CD4-positive, alpha-beta T cell (primary cell): ENCODE measurements at regions not wholly inside any gene's neighbourhood (a gene's known extent, or its start where the extent isn't known, plus 50 kb on each side); places are given as distances from the start of the nearest gene placed in this dataset.

Experiments
- ATAC-seq: fragments of 200-7000 bp; cut with Tn5 transposase; one replicate; pipeline ENCODE4 v1.10.0; 2022; ENCODE audit warnings: mild to moderate bottlenecking; ENCODE audit not compliant: poor library complexity
- CTCF ChIA-PET: fragments of 350-600 bp; sonication (Branson Sonifier 250); formaldehyde crosslinking; loops from one replicate; lab custom pipeline; 2021; ENCODE audit warnings: antibody characterized with exemption, inconsistent platforms; lab: Charles Lee
- POLR2A ChIA-PET: fragments of 350-600 bp; sonication (Branson Sonifier 250); formaldehyde crosslinking; loops from one replicate; lab custom pipeline; 2021; ENCODE audit warnings: antibody characterized with exemption, inconsistent platforms; lab: Charles Lee
- DNase-seq, 14 experiments: peaks; one replicate each; pipeline ENCODE4 v3.0.0-alpha.2; 2013 to 2020; ENCODE audit warnings: mixed read lengths in 2 of 14
- H3K27ac ChIP-seq, 2 donors: one replicate each; pipeline versions ENCODE4 v1.5.1 to v1.7.0; 2013; ENCODE audit warnings: low read length in 2 of 2, low read depth in 1 of 2, mild to moderate bottlenecking in 1 of 2
- H3K27me3 ChIP-seq, 2 experiments: 1 replicate in 1 of 2; 2 replicates in 1 of 2; pipeline versions ENCODE4 v1.6.1 to v1.7.0; 2013; ENCODE audit warnings: low read length in 2 of 2, control low read depth in 1 of 2, mild to moderate bottlenecking in 1 of 2, moderate library complexity in 1 of 2; ENCODE audit not compliant: insufficient read depth in 2 of 2, control insufficient read depth in 1 of 2
- H3K36me3 ChIP-seq: one replicate; pipeline ENCODE4 v1.6.1; 2013; ENCODE audit warnings: low read length, control low read depth; ENCODE audit not compliant: insufficient read depth
- H3K4me1 ChIP-seq: one replicate; pipeline ENCODE4 v1.6.1; 2013; ENCODE audit warnings: low read length, control low read depth; ENCODE audit not compliant: insufficient read depth
- H3K4me3 ChIP-seq: one replicate; pipeline ENCODE4 v1.5.1; 2013; ENCODE audit warnings: mild to moderate bottlenecking, low read length, moderate library complexity
- H3K9me3 ChIP-seq, 2 experiments: 1 replicate in 1 of 2; 2 replicates in 1 of 2; pipeline versions ENCODE4 v1.6.1 to v1.7.0; 2013; ENCODE audit warnings: low read length in 2 of 2, mild to moderate bottlenecking in 2 of 2, control low read depth in 1 of 2, moderate library complexity in 1 of 2; ENCODE audit not compliant: control insufficient read depth in 1 of 2, insufficient read depth in 1 of 2
- H3K27ac Mint-ChIP-seq: one replicate; pipeline ENCODE4 v1.8.0; 2020; ENCODE audit warnings: mixed read lengths
- H3K27me3 Mint-ChIP-seq: one replicate; pipeline ENCODE4 v1.8.0; 2021; ENCODE audit warnings: mixed read lengths
- H3K36me3 Mint-ChIP-seq: one replicate; pipeline ENCODE4 v1.8.0; 2021; ENCODE audit warnings: low read depth, mixed read lengths
- H3K4me1 Mint-ChIP-seq: one replicate; pipeline ENCODE4 v1.8.0; 2021; ENCODE audit warnings: low read depth, mixed read lengths
- H3K4me3 Mint-ChIP-seq: one replicate; pipeline ENCODE4 v1.8.0; 2020; ENCODE audit warnings: mild to moderate bottlenecking, mixed read lengths
- H3K9me3 Mint-ChIP-seq: one replicate; pipeline ENCODE4 v1.8.0; 2020; ENCODE audit warnings: mixed read lengths
- intact Hi-C, 2 experiments: fragments of 100-400 bp; cut with DNase I in 1 of 2; cut with micrococcal nuclease in 1 of 2; formaldehyde crosslinking; loops; one replicate each; pipeline versions ENCODE4 v1.15.1 to v1.9.0; 2023 to 2025; cut with DNase I, micrococcal nuclease
- TF ChIP-seq, protein P1 (sequence below): fragments of 200-600 bp; IDR thresholded peaks from one replicate; pipeline ENCODE4 v1.8.0; 2022; ENCODE audit warnings: antibody characterized with exemption, mild to moderate bottlenecking

DNA sequence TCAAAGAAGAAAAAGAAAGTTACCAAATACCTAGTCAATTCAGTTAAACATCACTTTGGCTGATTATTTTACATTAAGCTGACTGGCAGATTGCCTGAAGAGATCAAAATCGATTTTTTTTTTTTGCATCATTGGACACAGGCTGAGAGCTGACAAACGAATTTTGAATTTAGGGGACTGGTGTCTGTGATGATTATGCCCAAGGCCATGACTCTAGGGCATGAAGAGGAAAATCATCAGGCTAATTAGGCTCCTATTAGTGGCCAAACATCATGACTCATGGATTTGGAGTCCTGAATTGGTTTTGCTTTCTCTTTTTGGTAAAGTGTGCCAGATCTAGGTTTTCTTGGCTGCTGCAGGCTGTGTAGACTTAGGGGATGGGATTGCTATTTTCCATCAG lies 829.3 kb upstream of the LCORL start:
- intact Hi-C loops = no loop called here
- Histone ChIP-seq H3K4me3 (no peak overlapping the region), H3K27ac (no peak overlapping the region), H3K36me3 (no peaks in the 10 kb centered on the region), H3K9me3 (peaks cover 0 to 4% of the 10 kb centered on the region in 2 experiments), H3K4me1 (no peaks in the 10 kb centered on the region), H3K27me3 (no peaks in the 10 kb centered on the region)
- TF ChIP-seq, protein P1, sequence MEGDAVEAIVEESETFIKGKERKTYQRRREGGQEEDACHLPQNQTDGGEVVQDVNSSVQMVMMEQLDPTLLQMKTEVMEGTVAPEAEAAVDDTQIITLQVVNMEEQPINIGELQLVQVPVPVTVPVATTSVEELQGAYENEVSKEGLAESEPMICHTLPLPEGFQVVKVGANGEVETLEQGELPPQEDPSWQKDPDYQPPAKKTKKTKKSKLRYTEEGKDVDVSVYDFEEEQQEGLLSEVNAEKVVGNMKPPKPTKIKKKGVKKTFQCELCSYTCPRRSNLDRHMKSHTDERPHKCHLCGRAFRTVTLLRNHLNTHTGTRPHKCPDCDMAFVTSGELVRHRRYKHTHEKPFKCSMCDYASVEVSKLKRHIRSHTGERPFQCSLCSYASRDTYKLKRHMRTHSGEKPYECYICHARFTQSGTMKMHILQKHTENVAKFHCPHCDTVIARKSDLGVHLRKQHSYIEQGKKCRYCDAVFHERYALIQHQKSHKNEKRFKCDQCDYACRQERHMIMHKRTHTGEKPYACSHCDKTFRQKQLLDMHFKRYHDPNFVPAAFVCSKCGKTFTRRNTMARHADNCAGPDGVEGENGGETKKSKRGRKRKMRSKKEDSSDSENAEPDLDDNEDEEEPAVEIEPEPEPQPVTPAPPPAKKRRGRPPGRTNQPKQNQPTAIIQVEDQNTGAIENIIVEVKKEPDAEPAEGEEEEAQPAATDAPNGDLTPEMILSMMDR = no peak
- ATAC-seq = no peak
- Mint-ChIP-seq H3K36me3 (no peaks in the 10 kb centered on the region), H3K4me1 (no peaks in the 10 kb centered on the region), H3K9me3 (peaks cover 11% of the 10 kb centered on the region), H3K27me3 (no peaks in the 10 kb centered on the region), H3K4me3 (no peak overlapping the region), H3K27ac (no peak overlapping the region)
- ChIA-PET CTCF (no interaction called here), POLR2A (no interaction called here)
- no peak for DNase-seq

DNA sequence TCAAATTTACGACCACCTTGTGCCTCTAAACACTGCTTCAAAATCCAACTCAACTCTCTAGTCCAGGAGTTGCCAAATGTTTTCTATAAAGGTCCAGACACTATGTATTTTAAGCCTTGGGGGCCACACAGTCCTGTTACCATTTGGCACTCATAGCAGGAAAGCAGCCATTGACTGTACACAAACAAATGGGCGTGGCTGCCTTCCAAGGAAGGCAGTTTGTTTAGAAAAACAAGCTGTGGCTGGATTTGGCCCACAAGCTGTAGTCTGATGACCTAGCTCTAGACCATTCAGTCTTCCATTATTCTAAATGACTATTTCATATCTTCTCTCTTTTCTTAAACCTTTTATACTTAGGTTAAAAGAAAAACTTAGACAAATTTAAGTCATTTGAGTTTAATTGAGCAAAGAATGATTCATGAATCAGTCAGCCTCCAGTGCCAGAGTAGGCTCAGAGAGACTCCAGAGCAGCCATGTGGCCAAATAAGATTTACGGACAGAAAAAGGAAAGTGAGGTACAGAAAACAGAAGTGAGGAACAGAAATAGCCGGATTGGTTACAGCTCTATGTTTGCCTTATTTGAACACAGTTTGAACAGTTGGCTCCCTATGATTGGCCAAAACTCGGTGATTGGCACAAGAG lies 825.8 kb upstream of the LCORL start:
- H3K9me3 ChIP-seq = peaks cover 0 to 10% of the 10 kb centered on the region in 2 experiments
- ATAC-seq = no peak
- no peaks in the 10 kb centered on the region for H3K27me3 ChIP-seq
- TF ChIP-seq, protein P1 = no peak
- POLR2A ChIA-PET = no interaction called here
- no peak overlapping the region for H3K27ac ChIP-seq
- no peak overlapping the region for H3K4me3 ChIP-seq
- no peaks in the 10 kb centered on the region for H3K4me1 Mint-ChIP-seq
- DNase-seq = no peak
- H3K36me3 ChIP-seq = no peaks in the 10 kb centered on the region
- CTCF ChIA-PET = no interaction called here
- H3K4me1 ChIP-seq = no peaks in the 10 kb centered on the region
- intact Hi-C loops = no loop called here
- peaks cover 13% of the 10 kb centered on the region for H3K9me3 Mint-ChIP-seq
- no peak overlapping the region for H3K27ac Mint-ChIP-seq
- no peak overlapping the region for H3K4me3 Mint-ChIP-seq
- no peaks in the 10 kb centered on the region for H3K27me3 Mint-ChIP-seq
- no peaks in the 10 kb centered on the region for H3K36me3 Mint-ChIP-seq

DNA sequence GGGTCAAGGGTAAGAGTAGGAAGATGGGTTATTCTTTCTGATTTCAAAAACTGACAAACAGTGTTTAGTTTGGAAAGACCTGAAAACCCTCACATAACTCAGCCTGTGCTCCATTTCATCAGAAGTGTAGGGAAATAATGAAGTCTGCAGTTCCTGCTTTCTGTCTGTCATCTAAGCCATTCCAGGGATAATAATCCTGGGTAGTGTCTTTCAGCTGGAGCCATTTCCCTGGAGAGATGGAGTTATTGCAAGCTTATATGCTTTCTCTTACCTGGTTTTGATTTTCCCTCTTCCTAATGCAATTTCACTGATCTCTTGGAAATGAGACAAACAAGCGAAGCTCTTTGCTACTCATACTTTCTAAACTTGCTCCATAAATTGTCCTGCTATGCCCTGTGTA lies 824.8 kb upstream of the LCORL start:
- no peaks in the 10 kb centered on the region for H3K4me1 Mint-ChIP-seq
- H3K36me3 Mint-ChIP-seq = no peaks in the 10 kb centered on the region
- no peak overlapping the region for H3K4me3 Mint-ChIP-seq
- H3K36me3 ChIP-seq = no peaks in the 10 kb centered on the region
- POLR2A ChIA-PET = interaction anchor here (0.6 kb wide), 1 partner anchor 72 kb away, joined by 3 read pairs; no protein-coding TSS in a partner anchor
- CTCF ChIA-PET = no interaction called here
- H3K9me3 ChIP-seq = peaks cover 0 to 12% of the 10 kb centered on the region in 2 experiments
- H3K27me3 Mint-ChIP-seq = no peaks in the 10 kb centered on the region
- no peaks in the 10 kb centered on the region for H3K4me1 ChIP-seq
- TF ChIP-seq, protein P1 = no peak
- H3K27me3 ChIP-seq = no peaks in the 10 kb centered on the region
- no peak for ATAC-seq
- DNase-seq = no peak
- intact Hi-C loops = no loop called here
- H3K27ac ChIP-seq = no peak overlapping the region
- H3K9me3 Mint-ChIP-seq = peaks cover 13% of the 10 kb centered on the region
- H3K4me3 ChIP-seq = no peak overlapping the region
- H3K27ac Mint-ChIP-seq = no peak overlapping the region
